RWPE2 (cell line): ENCODE measurements at regions not wholly inside any gene's neighbourhood (a gene's known extent, or its start where the extent isn't known, plus 50 kb on each side); places are given as distances from the start of the nearest gene placed in this dataset.

Experiments used
- ATAC-seq: fragments of 200-7000 bp; cut with Tn5 transposase; 3 replicates; pipeline ENCODE4 v1.9.1; 2021; ENCODE audit warnings: low read depth
- DNase-seq: peaks from one replicate; pipeline ENCODE4 v3.0.0-alpha.2; 2020; ENCODE audit warnings: low spot score
- H3K27ac ChIP-seq: fragments of 450-650 bp; 2 replicates; pipeline ENCODE4 v1.5.1; 2017; ENCODE audit warnings: mild to moderate bottlenecking; ENCODE audit not compliant: poor library complexity, severe bottlenecking
- H3K27me3 ChIP-seq: fragments of 250-450 bp; sonication (Bioruptor Pico); 2 replicates; pipeline ENCODE4 v1.5.1; 2021; ENCODE audit warnings: mild to moderate bottlenecking, moderate library complexity; ENCODE audit not compliant: insufficient read depth, poor library complexity, severe bottlenecking
- H3K36me3 ChIP-seq: fragments of 250-450 bp; sonication (Bioruptor Pico); 2 replicates; pipeline ENCODE4 v1.5.1; 2020; ENCODE audit warnings: low read depth, mild to moderate bottlenecking, moderate library complexity
- H3K4me1 ChIP-seq: fragments of 250-450 bp; sonication (Bioruptor Pico); 2 replicates; pipeline ENCODE4 v1.5.1; 2021; ENCODE audit warnings: mild to moderate bottlenecking, moderate library complexity; ENCODE audit not compliant: insufficient read depth, poor library complexity, severe bottlenecking
- H3K4me3 ChIP-seq: fragments of 250-450 bp; sonication (Bioruptor Pico); 2 replicates; pipeline ENCODE4 v1.5.1; 2021; ENCODE audit warnings: mild to moderate bottlenecking, moderate library complexity; ENCODE audit not compliant: severe bottlenecking
- H3K9me3 ChIP-seq: fragments of 250-450 bp; sonication (Bioruptor Pico); 2 replicates; pipeline ENCODE4 v1.5.1; 2021; ENCODE audit warnings: mild to moderate bottlenecking, moderate library complexity; ENCODE audit not compliant: severe bottlenecking
- CTCF ChIP-seq: fragments of 450-650 bp; IDR thresholded peaks from one replicate; pipeline ENCODE4 v1.5.1; 2017; ENCODE audit warnings: mild to moderate bottlenecking, moderate library complexity; ENCODE audit not compliant: poor library complexity, severe bottlenecking

GRCh38 chr5:158380661-158381060 lies 521.7 kb upstream of the CLINT1 start:
- DNase-seq (peak; percentile 68), ATAC-seq (peak; percentile 48)
- Histone ChIP-seq H3K9me3 (no peaks in the 10 kb centered on the region), H3K27me3 (no peaks in the 10 kb centered on the region), H3K27ac (peak overlapping the region; percentile 96), H3K4me3 (no peak overlapping the region), H3K4me1 (peaks cover 57% of the 10 kb centered on the region), H3K36me3 (no peaks in the 10 kb centered on the region)
- TF ChIP-seq CTCF, result no peak

GRCh38 chr5:158378931-158379330 lies 520.0 kb upstream of the CLINT1 start:
- Histone ChIP-seq H3K36me3 (no peaks in the 10 kb centered on the region), H3K4me1 (peaks cover 39% of the 10 kb centered on the region), H3K27ac (no peak overlapping the region), H3K27me3 (no peaks in the 10 kb centered on the region), H3K9me3 (no peaks in the 10 kb centered on the region), H3K4me3 (no peak overlapping the region)
- no peak for TF ChIP-seq CTCF
- ATAC-seq (no peak), DNase-seq (no peak)

- DNase-seq (no peak), ATAC-seq (no peak)
- Histone ChIP-seq H3K4me1 (peaks cover 18% of the 10 kb centered on the region), H3K36me3 (no peaks in the 10 kb centered on the region), H3K4me3 (no peak overlapping the region), H3K27ac (no peak overlapping the region), H3K27me3 (no peaks in the 10 kb centered on the region), H3K9me3 (no peaks in the 10 kb centered on the region)
- TF ChIP-seq CTCF, result no peak
Observed at GRCh38 chr5:158376679-158377078, 517.7 kb upstream of the CLINT1 start.

GRCh38 chr5:158375531-158375930 lies 516.6 kb upstream of the CLINT1 start:
- ATAC-seq (no peak), DNase-seq (no peak)
- Histone ChIP-seq H3K27ac (no peak overlapping the region), H3K9me3 (no peaks in the 10 kb centered on the region), H3K4me1 (peaks cover 7% of the 10 kb centered on the region), H3K4me3 (no peak overlapping the region), H3K36me3 (no peaks in the 10 kb centered on the region), H3K27me3 (no peaks in the 10 kb centered on the region)
- no peak for TF ChIP-seq CTCF

- no peak for TF ChIP-seq CTCF
- no peaks in the 10 kb centered on the region for H3K36me3 ChIP-seq
- no peaks in the 10 kb centered on the region for H3K9me3 ChIP-seq
- H3K4me3 ChIP-seq, result no peak overlapping the region
- no peaks in the 10 kb centered on the region for H3K4me1 ChIP-seq
- H3K27me3 ChIP-seq, result no peaks in the 10 kb centered on the region
- no peak overlapping the region for H3K27ac ChIP-seq
- ATAC-seq, result no peak
- no peak for DNase-seq
Observed at GRCh38 chr5:158373608-158374395, 514.9 kb upstream of the CLINT1 start.
